ENCODE measurements at regions not wholly inside any gene's neighbourhood (a gene's known extent, or its start where the extent isn't known, plus 50 kb on each side); places are given as distances from the start of the nearest gene placed in this dataset.
A peak's percentile ranks its signal among the peaks of the same experiment; 100 is the strongest.

GRCh38 chr9:95740217-95741004 is 135.1 kb upstream of the ERCC6L2 start:
- ChIA-PET CTCF (interaction anchor here (1.6 kb wide), 1 partner anchor 14 kb away, joined by 4 read pairs; no protein-coding TSS in a partner anchor), POLR2A (interaction anchor here (0.5 kb wide), 1 partner anchor 210 kb away, joined by 4 read pairs; no protein-coding TSS in a partner anchor)
- H3K9me3 ChIP-seq (ENCODE audit: control insufficient read depth, insufficient read depth, low read depth, low read length) = no peaks in the 10 kb centered on the region
- H3K4me3 ChIP-seq (ENCODE audit: low read depth, low read length) = no peak overlapping the region
- no peaks in the 10 kb centered on the region for H3K36me3 ChIP-seq (ENCODE audit: control insufficient read depth in 2 of 2, insufficient read depth in 1 of 2, low read length in 2 of 2)
- TF ChIP-seq ZNF580 (tag by site-specific recombination; IDR thresholded peaks at IDR 0.05) = no peak
- peak; percentile 51; the same call in 1 of the 2 replicates for TF ChIP-seq PRDM1 (tag by site-specific recombination; IDR thresholded peaks at IDR 0.05)
- H3K4me1 ChIP-seq (ENCODE audit: control insufficient read depth, insufficient read depth, low read length) = no peaks in the 10 kb centered on the region; the same call in 1 of the 2 replicates
- no peak overlapping the region for H3K27ac ChIP-seq (ENCODE audit: extremely low read depth, low read depth, low read length)

GRCh38 chr9:95738438-95738837 is 137.1 kb upstream of the ERCC6L2 start:
- H3K4me3 ChIP-seq (ENCODE audit: low read depth, low read length) = no peak overlapping the region

DNA sequence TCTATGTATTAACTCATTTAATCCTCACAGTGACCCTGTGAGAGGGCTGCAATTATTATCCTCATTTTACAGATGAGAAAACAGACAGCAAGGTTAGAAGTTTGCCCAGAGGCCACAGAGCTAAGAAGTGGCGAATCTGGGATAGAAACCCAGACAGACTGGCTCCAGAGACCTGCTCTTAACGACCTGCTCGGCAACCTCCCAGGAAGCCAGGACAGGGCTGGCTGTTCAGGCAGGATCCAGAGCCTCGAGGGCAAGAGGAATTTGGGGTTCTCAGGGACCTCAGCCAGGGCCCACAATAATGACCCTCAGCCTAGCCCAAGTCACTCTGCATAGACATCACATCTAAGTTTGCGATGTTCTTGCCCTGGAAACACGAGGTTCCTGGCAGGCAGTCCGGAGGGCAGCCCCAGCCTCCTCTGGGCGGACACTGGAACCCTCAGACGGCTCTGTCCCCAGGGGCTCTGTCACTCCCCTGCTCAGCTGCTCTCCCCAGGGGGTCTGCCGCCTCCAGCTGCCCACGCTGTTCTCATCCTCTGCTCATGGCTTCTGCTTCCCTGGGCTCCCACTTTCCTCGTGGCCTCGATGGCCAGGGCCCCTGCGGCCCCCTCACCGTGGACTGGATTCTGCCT is 138.5 kb upstream of the ERCC6L2 start:
- TF ChIP-seq ZNF514 (tag by site-specific recombination; IDR thresholded peaks at IDR 0.05) (no peak), ZIC2 (tag by site-specific recombination; IDR thresholded peaks at IDR 0.05) (peak; percentile 65), ZNF112 (tag by site-specific recombination; IDR thresholded peaks at IDR 0.05) (no peak), KLF7 (tag by site-specific recombination; IDR thresholded peaks at IDR 0.05; ENCODE audit: borderline replicate concordance) (no peak), ZNF335 (tag by site-specific recombination; conservative IDR thresholded peaks at IDR 0.05) (peak; percentile 67), ZBTB7A (tag by site-specific recombination; IDR thresholded peaks at IDR 0.05; ENCODE audit: low read depth) (no peak), AEBP2 (tag by site-specific recombination; IDR thresholded peaks at IDR 0.05; ENCODE audit: borderline replicate concordance) (no peak), ZBTB8A (tag by site-specific recombination; IDR thresholded peaks at IDR 0.05) (peak; percentile 34; the same call in 1 of the 2 replicates), ZFHX2 (tag by site-specific recombination; conservative IDR thresholded peaks at IDR 0.05) (peak; percentile 29), GLIS1 (tag by site-specific recombination; IDR thresholded peaks at IDR 0.05) (peak; percentile 66)
- ChIA-PET POLR2A (interaction anchor here (1.5 kb wide), 1 partner anchor 138 kb away, joined by 4 read pairs; the partner anchor contains the start of gene ERCC6L2), CTCF (interaction anchor here (0.6 to 2.7 kb wide), 10 partner anchors 8 to 344 kb away, joined by 3 to 10 read pairs (median 4); no protein-coding TSS in a partner anchor)
- H3K27ac ChIP-seq (ENCODE audit: extremely low read depth, low read depth, low read length) = no peak overlapping the region
- no peaks in the 10 kb centered on the region for H3K36me3 ChIP-seq (ENCODE audit: control insufficient read depth in 2 of 2, insufficient read depth in 1 of 2, low read length in 2 of 2)
- no peak overlapping the region for H3K4me3 ChIP-seq (ENCODE audit: low read depth, low read length)
- H3K9me3 ChIP-seq (ENCODE audit: control insufficient read depth, insufficient read depth, low read depth, low read length) = no peaks in the 10 kb centered on the region
- H3K4me1 ChIP-seq (ENCODE audit: control insufficient read depth, insufficient read depth, low read length) = peaks cover 6% of the 10 kb centered on the region

More at GRCh38 chr9:95738438-95738837, 137.1 kb upstream of the ERCC6L2 start:
- Histone ChIP-seq H3K36me3 (ENCODE audit: control insufficient read depth in 2 of 2, insufficient read depth in 1 of 2, low read length in 2 of 2) (no peaks in the 10 kb centered on the region), H3K9me3 (ENCODE audit: control insufficient read depth, insufficient read depth, low read depth, low read length) (no peaks in the 10 kb centered on the region), H3K4me1 (ENCODE audit: control insufficient read depth, insufficient read depth, low read length) (no peaks in the 10 kb centered on the region; the same call in 1 of the 2 replicates), H3K27ac (ENCODE audit: extremely low read depth, low read depth, low read length) (no peak overlapping the region)
- TF ChIP-seq KLF16 (tag by site-specific recombination; IDR thresholded peaks at IDR 0.05) (no peak), ZNF146 (tag by site-specific recombination; IDR thresholded peaks at IDR 0.05) (no peak)
- ChIA-PET POLR2A (no interaction called here), CTCF (no interaction called here)

GRCh38 chr9:95736370-95736769 is 139.1 kb upstream of the ERCC6L2 start:
- H3K9me3 ChIP-seq (ENCODE audit: control insufficient read depth, insufficient read depth, low read depth, low read length) = no peaks in the 10 kb centered on the region
- H3K36me3 ChIP-seq (ENCODE audit: control insufficient read depth in 2 of 2, insufficient read depth in 1 of 2, low read length in 2 of 2) = no peaks in the 10 kb centered on the region
- H3K27ac ChIP-seq (ENCODE audit: extremely low read depth, low read depth, low read length) = no peak overlapping the region
- H3K4me1 ChIP-seq (ENCODE audit: control insufficient read depth, insufficient read depth, low read length) = peaks cover 6% of the 10 kb centered on the region
- CTCF ChIA-PET = interaction anchor here (0.5 to 2.7 kb wide), 15 partner anchors 9 to 345 kb away, joined by 3 to 10 read pairs (median 3); no protein-coding TSS in a partner anchor
- POLR2A ChIA-PET = interaction anchor here (1.5 kb wide), 1 partner anchor 139 kb away, joined by 4 read pairs; the partner anchor contains the start of gene ERCC6L2
- H3K4me3 ChIP-seq (ENCODE audit: low read depth, low read length) = no peak overlapping the region
- TF ChIP-seq, protein P1, sequence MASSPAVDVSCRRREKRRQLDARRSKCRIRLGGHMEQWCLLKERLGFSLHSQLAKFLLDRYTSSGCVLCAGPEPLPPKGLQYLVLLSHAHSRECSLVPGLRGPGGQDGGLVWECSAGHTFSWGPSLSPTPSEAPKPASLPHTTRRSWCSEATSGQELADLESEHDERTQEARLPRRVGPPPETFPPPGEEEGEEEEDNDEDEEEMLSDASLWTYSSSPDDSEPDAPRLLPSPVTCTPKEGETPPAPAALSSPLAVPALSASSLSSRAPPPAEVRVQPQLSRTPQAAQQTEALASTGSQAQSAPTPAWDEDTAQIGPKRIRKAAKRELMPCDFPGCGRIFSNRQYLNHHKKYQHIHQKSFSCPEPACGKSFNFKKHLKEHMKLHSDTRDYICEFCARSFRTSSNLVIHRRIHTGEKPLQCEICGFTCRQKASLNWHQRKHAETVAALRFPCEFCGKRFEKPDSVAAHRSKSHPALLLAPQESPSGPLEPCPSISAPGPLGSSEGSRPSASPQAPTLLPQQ (tag by site-specific recombination; IDR thresholded peaks at IDR 0.05) = no peak
- no peak for TF ChIP-seq ZNF24 (tag by site-specific recombination; IDR thresholded peaks at IDR 0.05)
- TF ChIP-seq ZNF623 (tag by site-specific recombination; IDR thresholded peaks at IDR 0.05) = no peak
- no peak for TF ChIP-seq ZNF2 (tag by site-specific recombination; IDR thresholded peaks at IDR 0.05)
- TF ChIP-seq, protein P2, sequence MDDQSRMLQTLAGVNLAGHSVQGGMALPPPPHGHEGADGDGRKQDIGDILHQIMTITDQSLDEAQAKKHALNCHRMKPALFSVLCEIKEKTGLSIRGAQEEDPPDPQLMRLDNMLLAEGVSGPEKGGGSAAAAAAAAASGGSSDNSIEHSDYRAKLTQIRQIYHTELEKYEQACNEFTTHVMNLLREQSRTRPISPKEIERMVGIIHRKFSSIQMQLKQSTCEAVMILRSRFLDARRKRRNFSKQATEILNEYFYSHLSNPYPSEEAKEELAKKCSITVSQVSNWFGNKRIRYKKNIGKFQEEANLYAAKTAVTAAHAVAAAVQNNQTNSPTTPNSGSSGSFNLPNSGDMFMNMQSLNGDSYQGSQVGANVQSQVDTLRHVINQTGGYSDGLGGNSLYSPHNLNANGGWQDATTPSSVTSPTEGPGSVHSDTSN (CRISPR knock-in tag; IDR thresholded peaks at IDR 0.05) = no peak
- no peak for TF ChIP-seq AEBP2 (tag by site-specific recombination; IDR thresholded peaks at IDR 0.05; ENCODE audit: borderline replicate concordance)
- no peak for TF ChIP-seq ZNF404 (tag by site-specific recombination; IDR thresholded peaks at IDR 0.05)
